ENCODE measurements at regions not wholly inside any gene's neighbourhood (a gene's known extent, or its start where the extent isn't known, plus 50 kb on each side); places are given as distances from the start of the nearest gene placed in this dataset.
"Not testable (repeated sequence)": the region's sequence is repeated elsewhere in the genome, so short reads cannot be mapped to it uniquely, and the experiment has no call there.

GRCh38 chr10:8283986-8284385, 229.5 kb downstream of the GATA3 start:
- no peak for DNase-seq

GRCh38 chr10:8285970-8286369, 231.5 kb downstream of the GATA3 start:
- DNase-seq = not testable (repeated sequence)

GRCh38 chr10:8288600-8288999, 234.1 kb downstream of the GATA3 start:
- DNase-seq = no peak

DNA sequence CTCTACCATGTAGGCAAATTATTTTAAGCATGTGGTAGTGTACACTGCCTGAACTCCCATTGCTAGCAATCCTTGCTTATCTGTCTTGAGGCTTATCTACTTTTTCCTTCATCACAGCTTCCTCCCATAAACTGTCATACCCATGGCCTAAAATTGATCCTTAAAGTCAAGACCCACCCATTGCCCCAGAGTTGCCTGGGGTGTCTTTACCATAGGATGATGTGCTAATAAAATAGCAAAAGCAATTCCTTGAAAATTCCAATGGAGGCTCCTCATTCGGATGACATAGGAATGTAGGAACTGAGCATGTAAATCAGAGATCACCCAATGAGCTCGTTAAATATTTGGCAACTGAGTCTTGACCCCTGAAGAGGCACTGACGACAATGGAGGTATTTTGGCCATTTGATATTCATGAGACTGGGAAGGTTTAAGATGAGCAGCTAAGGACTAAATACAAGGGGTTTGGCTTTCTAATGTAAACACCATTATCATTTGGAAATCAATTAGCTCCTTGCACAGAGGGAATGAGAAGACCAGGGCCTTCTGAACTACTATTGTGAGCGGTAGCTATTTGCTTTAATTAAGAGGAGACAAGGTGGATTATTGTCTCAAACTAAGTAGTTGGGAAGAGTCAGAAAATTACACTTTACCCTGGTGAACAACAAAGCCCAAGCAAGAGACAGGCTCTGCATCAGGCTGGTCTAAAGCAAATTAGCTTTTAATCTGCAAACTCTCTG, 234.9 kb downstream of the GATA3 start:
- DNase-seq = no peak

GRCh38 chr10:8294779-8295178, 240.3 kb downstream of the GATA3 start:
- DNase-seq = no peak

- no peak for DNase-seq
These were observed 240.8 kb downstream of the GATA3 start for GRCh38 chr10:8295311-8295710.

GRCh38 chr10:8296090-8296733, 241.7 kb downstream of the GATA3 start:
- DNase-seq = no peak

DNA sequence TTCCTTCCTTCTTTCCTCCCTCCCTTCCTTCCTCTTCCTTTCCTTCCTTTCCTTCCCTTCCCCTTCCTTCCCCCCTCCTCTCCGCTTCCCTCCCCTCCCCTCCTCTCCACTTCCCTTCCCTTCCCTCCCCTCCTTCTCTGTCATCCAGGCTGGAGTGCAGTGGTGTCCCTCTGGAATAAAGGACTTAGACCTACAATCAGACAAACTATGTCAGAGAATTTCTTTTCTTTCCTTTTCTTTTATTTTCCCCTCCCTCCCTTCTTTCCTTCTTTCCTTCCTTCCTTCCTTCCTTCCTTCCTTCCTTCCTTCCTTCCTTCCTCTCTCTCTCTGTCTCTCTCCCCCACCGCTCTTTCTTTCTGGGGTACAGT, 242.2 kb downstream of the GATA3 start:
- no peak for DNase-seq

DNA sequence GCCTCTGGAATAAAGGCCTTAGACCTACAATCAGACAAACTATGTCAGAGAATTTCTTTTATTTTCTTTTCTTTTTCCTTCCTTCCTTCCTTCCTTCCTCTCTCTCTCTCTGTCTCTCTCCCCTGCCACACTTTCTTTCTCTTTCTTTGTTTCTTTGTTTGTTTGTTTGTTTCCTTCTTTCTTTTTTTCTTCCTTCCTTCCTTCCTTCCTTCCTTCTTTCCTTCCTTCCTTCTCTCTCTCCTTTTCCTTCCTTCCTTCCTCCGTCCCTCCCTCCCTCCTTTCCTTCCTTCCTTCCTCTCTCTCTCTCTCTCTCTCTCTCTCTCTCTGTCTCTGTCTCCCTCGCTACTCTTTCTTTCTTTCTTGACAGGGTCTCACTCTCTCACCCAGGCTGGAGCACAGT, 242.6 kb downstream of the GATA3 start:
- no peak for DNase-seq

DNA sequence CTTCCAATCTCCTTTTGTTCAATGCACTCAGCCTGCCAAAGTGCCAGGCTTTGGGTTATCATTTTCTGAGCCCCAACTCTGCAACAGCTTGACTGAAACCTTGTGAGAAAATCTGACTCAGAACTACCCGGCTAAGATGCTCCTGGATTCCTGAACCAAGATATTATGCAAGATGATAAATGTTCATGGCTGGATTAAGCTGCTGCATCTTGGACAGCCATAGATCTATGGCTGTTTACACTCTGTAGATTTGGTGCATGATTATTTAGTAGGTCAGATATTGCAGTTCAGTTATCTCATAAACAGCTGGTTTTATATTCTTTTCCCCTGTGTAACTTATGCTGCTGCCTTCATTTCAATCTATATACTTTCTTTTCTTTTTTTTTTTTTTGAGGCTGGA, 243.5 kb downstream of the GATA3 start:
- no peak for DNase-seq

DNA sequence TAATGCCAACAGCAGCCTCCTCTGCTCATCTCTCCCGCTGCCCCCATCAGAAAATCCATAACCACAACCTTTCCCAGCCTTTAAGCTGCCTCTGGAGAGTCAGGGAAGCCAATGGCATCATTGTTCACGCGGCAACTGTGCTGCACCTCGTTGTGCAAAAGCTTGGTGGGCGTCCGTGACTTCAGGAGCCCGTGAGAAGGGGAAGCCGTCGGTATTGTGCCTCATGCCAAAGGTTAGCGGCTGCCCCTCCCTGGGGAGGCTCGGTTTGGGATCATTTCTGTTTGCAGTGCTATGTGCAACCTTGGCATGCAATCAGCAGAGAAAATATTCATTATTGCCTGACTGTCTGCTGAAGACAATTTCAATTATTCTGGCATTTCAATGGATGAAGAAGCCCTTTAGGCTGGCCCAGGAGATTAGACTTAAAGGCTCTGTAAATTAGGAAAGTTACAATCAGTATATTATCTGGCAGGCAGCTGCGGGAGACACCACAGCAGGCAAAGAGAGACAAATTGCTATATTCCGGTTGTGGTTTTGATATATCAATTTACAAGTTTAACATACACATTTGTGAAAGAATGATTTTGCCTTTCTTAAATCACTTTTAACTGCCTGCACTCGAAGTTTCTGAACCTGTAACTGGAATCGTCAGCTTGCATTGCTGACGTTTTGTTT, 244.5 kb downstream of the GATA3 start:
- no peak for DNase-seq

DNA sequence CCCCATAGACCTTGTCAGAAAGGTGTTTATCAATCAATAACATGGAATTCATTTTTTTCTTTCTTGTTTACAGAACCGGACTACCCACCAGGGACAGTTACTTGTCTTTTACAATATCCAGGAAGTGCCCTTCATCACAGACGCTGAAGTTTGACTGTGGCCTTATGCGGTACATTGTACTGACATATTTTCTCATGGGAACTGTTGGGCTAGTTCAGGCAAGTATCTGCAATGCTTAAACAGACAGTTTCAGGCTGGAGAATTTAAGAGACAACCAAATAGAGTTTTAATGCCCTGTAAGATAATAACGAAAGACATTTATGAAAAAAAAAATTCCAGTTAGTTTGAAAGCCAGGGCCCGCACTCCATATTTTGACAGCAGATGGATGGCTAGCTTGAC, 246.4 kb downstream of the GATA3 start:
- no peak for DNase-seq

- DNase-seq = no peak
These were observed 246.8 kb downstream of the GATA3 start for GRCh38 chr10:8301333-8301732.

DNA sequence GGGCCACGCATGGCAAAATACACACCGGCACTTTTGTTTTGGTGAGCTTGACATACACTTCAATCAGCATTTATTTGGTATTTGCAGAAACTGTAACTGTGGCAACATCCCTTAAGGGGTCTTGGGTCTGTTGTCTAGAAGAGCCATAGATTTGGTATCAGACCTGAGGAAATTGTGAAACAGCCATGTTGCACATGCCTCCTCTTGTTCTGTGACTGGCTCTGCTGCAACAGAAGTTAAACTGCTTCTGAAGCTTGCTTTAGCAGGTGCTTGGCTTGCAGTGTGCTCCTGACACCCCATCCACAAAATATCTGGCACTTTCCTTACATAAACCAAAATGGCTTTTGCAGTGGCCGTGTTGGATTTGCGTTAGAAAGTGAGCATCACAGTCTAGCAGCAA, 247.3 kb downstream of the GATA3 start:
- no peak for DNase-seq

DNA sequence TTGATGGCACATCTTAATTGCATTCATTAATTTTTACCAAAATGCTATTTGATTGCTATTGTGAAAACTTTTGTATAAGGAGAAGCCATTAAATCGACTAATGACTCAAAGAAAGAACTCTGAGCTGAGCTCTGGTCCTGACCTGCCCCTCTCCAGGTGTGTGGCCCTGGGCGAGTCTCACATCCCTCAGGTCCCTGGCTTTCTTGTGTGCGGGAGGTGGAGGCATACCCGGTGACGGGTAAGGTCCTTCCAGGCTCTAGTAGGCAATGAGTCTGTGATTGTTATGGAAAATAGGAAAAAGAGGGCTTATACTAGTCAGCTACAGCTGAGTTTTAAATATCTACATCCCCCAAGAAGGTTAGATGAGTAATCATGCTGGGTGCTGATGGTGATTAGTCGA, 248.1 kb downstream of the GATA3 start:
- no peak for DNase-seq

DNA sequence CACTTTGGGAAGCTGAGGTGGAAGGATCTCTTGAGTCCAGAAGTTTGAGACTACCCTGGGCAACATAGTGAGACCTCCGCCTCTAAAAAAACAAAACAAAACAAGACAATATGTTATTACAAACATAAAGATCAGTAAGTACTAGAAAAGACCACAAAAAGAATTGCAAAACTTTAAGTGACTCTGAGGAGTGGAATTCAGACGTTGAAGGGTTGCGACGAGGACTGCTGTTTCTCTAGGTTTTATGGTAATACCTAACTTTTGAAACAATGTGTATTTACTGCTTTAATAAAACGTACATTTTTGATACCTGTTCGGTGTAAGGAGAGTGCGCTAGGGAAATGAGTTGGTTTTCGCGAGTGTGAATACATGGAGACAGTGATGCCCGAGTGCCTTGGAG, 250.4 kb downstream of the GATA3 start:
- DNase-seq = no peak

DNA sequence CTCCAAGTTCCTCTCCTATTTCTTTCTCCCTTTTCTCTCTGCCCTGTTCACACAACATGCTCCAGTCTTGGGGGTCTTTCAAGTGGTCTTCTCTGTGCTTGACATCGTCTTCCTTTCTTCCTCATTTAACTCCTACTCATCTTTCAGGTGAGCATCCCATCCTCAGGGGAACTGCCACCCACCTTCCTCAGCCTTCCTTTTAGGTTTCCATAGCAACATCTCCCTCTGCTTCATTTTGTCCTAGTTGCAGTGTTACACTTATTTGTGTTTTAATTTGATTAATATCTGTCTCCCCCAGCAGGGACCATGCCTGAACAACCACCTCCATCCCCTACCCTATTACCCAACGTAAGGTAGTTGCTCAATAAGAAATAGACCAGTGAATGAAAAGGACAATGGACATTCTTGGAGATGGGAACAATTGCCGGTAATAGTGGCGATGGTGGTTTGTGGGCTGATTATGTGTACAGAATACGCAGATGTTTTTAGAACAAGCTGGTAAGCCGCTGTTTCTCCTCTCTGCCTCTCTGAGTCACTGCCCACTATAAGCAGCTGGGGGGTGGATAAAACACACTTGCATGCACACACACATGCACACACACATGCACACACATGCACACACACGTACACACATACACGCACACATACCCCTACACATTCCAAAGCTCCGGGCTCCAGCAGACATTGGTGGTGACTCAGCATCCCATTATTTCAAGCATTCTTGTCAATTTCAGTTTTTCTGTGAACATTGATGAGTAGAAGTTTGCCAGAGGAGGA, 251.6 kb downstream of the GATA3 start:
- no peak for DNase-seq

DNA sequence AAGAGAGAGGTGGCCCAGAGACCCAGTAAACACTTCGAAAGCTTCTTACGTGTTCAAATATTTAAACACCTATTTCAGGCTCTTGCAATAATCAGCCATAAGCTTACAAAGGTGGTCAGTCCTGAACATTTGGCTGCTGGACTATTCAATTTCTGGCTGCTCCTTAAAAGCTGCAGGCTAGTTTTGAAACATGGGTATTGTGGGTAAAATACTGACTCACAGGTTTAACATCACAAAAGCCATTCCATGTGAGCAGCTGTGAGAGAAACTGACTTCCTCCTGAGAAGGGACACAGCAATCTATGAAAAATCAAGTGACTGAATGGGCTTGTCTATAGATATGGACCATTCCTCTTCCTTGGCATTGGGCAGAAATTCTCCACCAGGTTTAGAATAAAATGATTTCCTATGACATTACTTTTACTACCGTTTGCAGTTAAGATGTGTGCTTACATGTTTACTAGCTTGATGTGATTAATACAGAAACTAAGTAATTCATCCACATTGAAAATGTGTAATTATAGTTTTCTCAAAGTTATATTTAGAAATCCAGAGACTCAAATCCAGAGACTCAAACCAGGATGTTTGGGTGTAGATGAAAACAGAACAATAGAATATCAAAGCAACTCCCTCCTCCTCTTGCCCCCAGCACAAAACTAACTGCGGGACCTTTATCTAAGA, 252.3 kb downstream of the GATA3 start:
- DNase-seq = no peak

GRCh38 chr10:8310930-8311329, 256.4 kb downstream of the GATA3 start:
- DNase-seq = no peak

GRCh38 chr10:8311526-8312070, 257.1 kb downstream of the GATA3 start:
- no peak for DNase-seq

DNA sequence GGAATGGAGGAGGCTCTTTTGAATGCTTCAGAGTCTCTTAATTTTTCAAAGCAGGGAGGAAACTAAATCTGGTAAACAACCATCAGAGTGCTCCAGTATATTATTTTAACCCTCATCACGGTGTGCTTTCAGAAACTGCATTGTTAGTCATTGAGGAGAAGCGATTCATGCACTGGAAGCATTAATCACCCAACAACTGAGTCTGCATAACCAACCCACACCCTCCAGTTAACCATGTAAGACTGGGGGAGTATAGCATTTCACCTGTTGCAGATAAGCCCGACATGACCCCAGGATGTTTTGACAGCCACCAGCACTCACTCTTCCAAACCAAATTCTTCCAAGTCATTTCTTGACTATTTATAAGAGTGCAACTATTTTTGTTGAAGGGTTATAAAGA, 257.6 kb downstream of the GATA3 start:
- DNase-seq = no peak

DNA sequence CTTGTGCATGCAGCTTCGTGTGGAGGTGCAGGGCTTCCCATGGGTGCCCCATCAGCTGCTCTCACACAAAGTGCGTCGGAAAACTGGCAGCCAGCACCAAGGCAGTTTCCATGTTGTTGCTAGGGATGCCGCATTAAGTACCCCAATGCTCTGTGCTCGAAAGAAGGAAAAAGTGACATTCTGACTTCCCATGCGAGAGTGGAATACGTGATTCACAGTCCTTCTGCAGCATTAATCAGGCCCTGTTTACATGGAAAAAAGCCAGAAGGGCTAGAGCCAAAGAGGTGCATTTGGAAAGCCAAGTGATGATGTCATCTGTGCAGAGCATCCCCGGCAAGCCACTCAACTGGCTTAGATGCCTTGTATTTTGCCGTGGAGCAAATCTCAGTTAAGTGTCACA, 258.3 kb downstream of the GATA3 start:
- no peak for DNase-seq

- no peak for DNase-seq
These were observed 260.0 kb downstream of the GATA3 start for GRCh38 chr10:8314486-8314885.

All from COR-L47 (cell line).